ENCODE measurements at regions not wholly inside any gene's neighbourhood (a gene's known extent, or its start where the extent isn't known, plus 50 kb on each side); places are given as distances from the start of the nearest gene placed in this dataset.

- no peak for DNase-seq (ENCODE audit: low read depth)
Measured at GRCh38 chr5:32504329-32504988, 59.9 kb upstream of the ZFR start.

- DNase-seq (ENCODE audit: low read depth) = no peak
Measured at GRCh38 chr5:32503261-32503660, 58.7 kb upstream of the ZFR start.

GRCh38 chr5:32501071-32502002, 56.8 kb upstream of the ZFR start:
- no peak for DNase-seq (ENCODE audit: low read depth)

- no peak for DNase-seq (ENCODE audit: low read depth)
Measured at GRCh38 chr5:32500181-32500580, 55.6 kb upstream of the ZFR start.

- DNase-seq (ENCODE audit: low read depth) = no peak
Measured at GRCh38 chr5:32499261-32499660, 54.7 kb upstream of the ZFR start.

- DNase-seq (ENCODE audit: low read depth) = no peak
Measured at GRCh38 chr5:32498484-32498883, 53.9 kb upstream of the ZFR start.

- no peak for DNase-seq (ENCODE audit: low read depth)
Measured at GRCh38 chr5:32496104-32496503, 51.6 kb upstream of the ZFR start.

GRCh38 chr5:32494827-32495226, 50.3 kb upstream of the ZFR start:
- DNase-seq (ENCODE audit: low read depth) = no peak

Data from T follicular helper cell (primary cell).